Kidney epithelial cell (primary cell): ENCODE measurements at regions not wholly inside any gene's neighbourhood (a gene's known extent, or its start where the extent isn't known, plus 50 kb on each side); places are given as distances from the start of the nearest gene placed in this dataset.

Source experiments
- DNase-seq: peaks from one replicate; pipeline ENCODE4 v3.0.0-alpha.2; 2010; ENCODE audit warnings: low read depth
- H3K27me3 ChIP-seq: 2 replicates; pipeline ENCODE4 v1.6.0; 2011; ENCODE audit warnings: low read length; ENCODE audit not compliant: control insufficient read depth, insufficient read depth
- H3K36me3 ChIP-seq: 2 replicates; pipeline ENCODE4 v1.5.1; 2011; ENCODE audit warnings: low read length; ENCODE audit not compliant: control insufficient read depth, insufficient read depth
- H3K4me3 ChIP-seq: 2 replicates; pipeline ENCODE4 v1.5.1; 2011; ENCODE audit warnings: low read depth, mild to moderate bottlenecking, control low read depth, low read length
- CTCF ChIP-seq: IDR thresholded peaks from 2 replicates; pipeline ENCODE4 v1.5.1; 2011; ENCODE audit warnings: mild to moderate bottlenecking, moderate library complexity, low read length, control low read depth, inconsistent platforms; ENCODE audit not compliant: insufficient read depth, poor library complexity, severe bottlenecking

GRCh38 chr12:25714198-25714984 lies 161.3 kb upstream of the LMNTD1 start:
- no peak for TF ChIP-seq CTCF
- no peak for DNase-seq
- no peak overlapping the region for H3K4me3 ChIP-seq
- no peaks in the 10 kb centered on the region for H3K36me3 ChIP-seq
- no peaks in the 10 kb centered on the region for H3K27me3 ChIP-seq

- no peak for TF ChIP-seq CTCF
- Histone ChIP-seq H3K27me3 (no peaks in the 10 kb centered on the region), H3K36me3 (no peaks in the 10 kb centered on the region), H3K4me3 (no peak overlapping the region)
- no peak for DNase-seq
Measured at GRCh38 chr12:25715102-25715501, 162.0 kb upstream of the LMNTD1 start.

GRCh38 chr12:25716842-25717241 lies 163.8 kb upstream of the LMNTD1 start:
- TF ChIP-seq CTCF, result no peak
- no peak for DNase-seq
- no peaks in the 10 kb centered on the region for H3K36me3 ChIP-seq
- H3K4me3 ChIP-seq, result no peak overlapping the region
- no peaks in the 10 kb centered on the region for H3K27me3 ChIP-seq

GRCh38 chr12:25717552-25717951 lies 164.5 kb upstream of the LMNTD1 start:
- Histone ChIP-seq H3K4me3 (no peak overlapping the region), H3K36me3 (no peaks in the 10 kb centered on the region), H3K27me3 (no peaks in the 10 kb centered on the region)
- DNase-seq, result no peak
- TF ChIP-seq CTCF, result no peak

GRCh38 chr12:25718081-25718731 lies 165.1 kb upstream of the LMNTD1 start:
- no peaks in the 10 kb centered on the region for H3K36me3 ChIP-seq
- no peak for TF ChIP-seq CTCF
- no peaks in the 10 kb centered on the region for H3K27me3 ChIP-seq
- no peak for DNase-seq
- no peak overlapping the region for H3K4me3 ChIP-seq

GRCh38 chr12:25719505-25719904 lies 166.4 kb upstream of the LMNTD1 start:
- no peak for DNase-seq
- no peak for TF ChIP-seq CTCF

More at GRCh38 chr12:25719505-25719904, 166.4 kb upstream of the LMNTD1 start:
- H3K27me3 ChIP-seq, result no peaks in the 10 kb centered on the region
- no peak overlapping the region for H3K4me3 ChIP-seq
- H3K36me3 ChIP-seq, result no peaks in the 10 kb centered on the region
